SK-N-SH (cell line): ENCODE measurements at regions not wholly inside any gene's neighbourhood (a gene's known extent, or its start where the extent isn't known, plus 50 kb on each side); places are given as distances from the start of the nearest gene placed in this dataset.

Experiments
- CTCF ChIA-PET: fragments of 300-600, 350-600 bp; formaldehyde crosslinking; extraction: SDS; loops from one replicate; lab custom pipeline; 2021; lab: Yijun Ruan, JAX
- POLR2A ChIA-PET: fragments of 350-600 bp; sonication (Branson Sonifier 250); formaldehyde crosslinking; extraction: SDS; loops from one replicate; lab custom pipeline; 2020; ENCODE audit warnings: antibody characterized with exemption, inconsistent platforms; lab: Yijun Ruan, JAX
- DNase-seq: peaks from one replicate; pipeline ENCODE4 v3.0.0; 2012
- H2AFZ ChIP-seq: fragments of 200-600 bp; sonication (generic); 2 replicates; pipeline ENCODE4 v1.8.1; 2016; ENCODE audit warnings: antibody characterized with exemption, mild to moderate bottlenecking, low read depth
- H3F3A ChIP-seq: fragments of 200-600 bp; sonication (generic); replicated peaks from 2 replicates; pipeline ENCODE3; 2016; ENCODE audit warnings: antibody characterized with exemption, mild to moderate bottlenecking; ENCODE audit not compliant: insufficient read depth
- H3K27ac ChIP-seq, 2 experiments: fragments of 200-500 bp in 1 of 2; fragments of 200-600 bp in 1 of 2; sonication (Bioruptor generic) in 1 of 2; sonication (generic), shearing (Covaris generic) in 1 of 2; 2 replicates each; pipeline versions ENCODE4 v1.5.1 to v1.6.1; 2014 to 2016; ENCODE audit warnings: low read depth in 2 of 2, inconsistent platforms in 1 of 2, low read length in 1 of 2, mild to moderate bottlenecking in 1 of 2, mixed read lengths in 1 of 2
- H3K27me3 ChIP-seq: fragments of 200-600 bp; sonication (generic), shearing (Covaris generic); 2 replicates; pipeline ENCODE4 v1.6.1; 2016; ENCODE audit warnings: mixed run types; ENCODE audit not compliant: insufficient read depth
- H3K36me3 ChIP-seq, 2 experiments: fragments of 200-500 bp in 1 of 2; fragments of 200-600 bp in 1 of 2; sonication (Bioruptor generic) in 1 of 2; sonication (generic) in 1 of 2; replicated peaks in 1 of 2; 2 replicates each; pipeline versions ENCODE3 to v1.5.1; 2014 to 2016; ENCODE audit warnings: low read length in 1 of 2, mild to moderate bottlenecking in 1 of 2; ENCODE audit not compliant: insufficient read depth in 2 of 2, control insufficient read depth in 1 of 2
- H3K4me1 ChIP-seq, 2 experiments: fragments of 200-500 bp in 1 of 2; fragments of 200-600 bp in 1 of 2; sonication (Bioruptor generic) in 1 of 2; sonication (generic), shearing (Covaris generic) in 1 of 2; 2 replicates each; pipeline versions ENCODE4 v1.5.1 to v1.6.1; 2014 to 2016; ENCODE audit warnings: low read depth in 1 of 2, low read length in 1 of 2, mixed run types in 1 of 2; ENCODE audit not compliant: insufficient read depth in 2 of 2, control insufficient read depth in 1 of 2
- H3K4me2 ChIP-seq: fragments of 200-600 bp; sonication (generic), shearing (Covaris generic); 2 replicates; pipeline ENCODE4 v1.6.1; 2017; ENCODE audit warnings: mixed run types
- H3K4me3 ChIP-seq, 2 experiments: fragments of 200-500 bp in 1 of 2; fragments of 200-600 bp in 1 of 2; sonication (Bioruptor generic) in 1 of 2; sonication (generic), shearing (Covaris generic) in 1 of 2; 2 replicates each; pipeline versions ENCODE4 v1.5.1 to v1.8.1; 2014 to 2016; ENCODE audit warnings: low read depth in 2 of 2, inconsistent platforms in 1 of 2, low read length in 1 of 2, mild to moderate bottlenecking in 1 of 2, mixed read lengths in 1 of 2, moderate library complexity in 1 of 2
- H3K79me2 ChIP-seq: fragments of 200-600 bp; sonication (generic); 2 replicates; pipeline ENCODE4 v1.8.1; 2017; ENCODE audit warnings: mild to moderate bottlenecking; ENCODE audit not compliant: insufficient read depth
- H3K9ac ChIP-seq: fragments of 200-600 bp; sonication (generic); 2 replicates; pipeline ENCODE4 v1.6.1; 2017; ENCODE audit warnings: mixed run types
- H3K9me2 ChIP-seq: fragments of 200-600 bp; sonication (generic); 2 replicates; pipeline ENCODE4 v1.6.1; 2017; ENCODE audit warnings: mixed run types
- H3K9me3 ChIP-seq: fragments of 200-600 bp; sonication (generic); 2 replicates; pipeline ENCODE4 v1.6.1; 2017; ENCODE audit warnings: mixed run types, mild to moderate bottlenecking, moderate library complexity
- H4K20me1 ChIP-seq: fragments of 200-600 bp; sonication (generic); 2 replicates; pipeline ENCODE4 v1.6.1; 2017; ENCODE audit warnings: mild to moderate bottlenecking, mixed run types; ENCODE audit not compliant: insufficient read depth
- EZH2phosphoT487 ChIP-seq: fragments of 200-600 bp; sonication (generic); IDR thresholded peaks from 2 replicates; pipeline ENCODE4 v1.6.1; 2017; ENCODE audit warnings: low read depth, mixed run types, mild to moderate bottlenecking, antibody characterized with exemption, moderate library complexity, borderline replicate concordance
- FOSL2 ChIP-seq: IDR thresholded peaks from 2 replicates; pipeline ENCODE4 v1.4.0; 2012; ENCODE audit warnings: low read depth, mild to moderate bottlenecking, moderate library complexity, borderline replicate concordance
- MAX ChIP-seq: IDR thresholded peaks from 2 replicates; pipeline ENCODE4 v1.4.0; 2012; ENCODE audit warnings: low read depth
- POLR2AphosphoS5 ChIP-seq: IDR thresholded peaks from 2 replicates; pipeline ENCODE4 v1.6.1; 2012; ENCODE audit warnings: low read depth, low read length
- REST ChIP-seq: IDR thresholded peaks from 2 replicates; pipeline ENCODE4 v1.6.1; 2012; ENCODE audit warnings: mild to moderate bottlenecking, low read depth, low read length, moderate library complexity
- USF2 ChIP-seq: fragments of 150-350 bp; IDR thresholded peaks from 2 replicates; pipeline ENCODE4 v1.6.1; 2017; ENCODE audit warnings: antibody characterized with exemption, low read length, low read depth, borderline replicate concordance
- WGBS: methylation state at CpG from one replicate; pipeline ENCODE4 v1.1.6; 2017; ENCODE audit warnings: low lambda C conversion rate; 5-methylcytosine and 5-hydroxymethylcytosine counted together

GRCh38 chr15:77710206-77710605, 77.5 kb upstream of the LINGO1 start:
- no peak overlapping the region for H3K27ac ChIP-seq
- TF ChIP-seq MAX: no peak
- TF ChIP-seq USF2: no peak
- ChIA-PET CTCF (no interaction called here), POLR2A (no interaction called here)
- no peak overlapping the region for H3K4me3 ChIP-seq
- H3K4me1 ChIP-seq: no peaks in the 10 kb centered on the region
- 49% methylated on average over 7 of the region's 10 CpGs for WGBS
- 0 out of 2 replicates have a peak, but pooled peaks cover 1% of the 10 kb centered on the region for H3K27me3 ChIP-seq
- no peak overlapping the region for H2AFZ ChIP-seq
- no peak overlapping the region for H3K9ac ChIP-seq
- H4K20me1 ChIP-seq: no peaks in the 10 kb centered on the region
- H3K4me2 ChIP-seq: no peak overlapping the region
- H3K9me2 ChIP-seq: no peaks in the 10 kb centered on the region
- no peak for DNase-seq
- no peaks in the 10 kb centered on the region for H3K79me2 ChIP-seq
- no peaks in the 10 kb centered on the region for H3F3A ChIP-seq
- H3K36me3 ChIP-seq: no peaks in the 10 kb centered on the region
- no peaks in the 10 kb centered on the region for H3K9me3 ChIP-seq

- no peak for TF ChIP-seq POLR2AphosphoS5
- TF ChIP-seq REST: peak; percentile 89
- no peak for TF ChIP-seq FOSL2
- no peak for TF ChIP-seq EZH2phosphoT487
- Histone ChIP-seq H3K4me3 (no peak overlapping the region), H3K36me3 (no peaks in the 10 kb centered on the region), H3F3A (no peaks in the 10 kb centered on the region), H3K4me2 (no peak overlapping the region), H3K27me3 (no peaks in the 10 kb centered on the region), H4K20me1 (no peaks in the 10 kb centered on the region), H3K4me1 (no peaks in the 10 kb centered on the region), H3K9me2 (no peaks in the 10 kb centered on the region), H3K9ac (no peak overlapping the region), H3K79me2 (no peaks in the 10 kb centered on the region), H2AFZ (no peak overlapping the region), H3K27ac (no peak overlapping the region), H3K9me3 (no peaks in the 10 kb centered on the region)
- POLR2A ChIA-PET: no interaction called here
- CTCF ChIA-PET: interaction anchor here (0.6 kb wide), 1 partner anchor 58 kb away, joined by 3 read pairs; no protein-coding TSS in a partner anchor
- no peak for DNase-seq
- 63% methylated on average over 6 of the region's 10 CpGs for whole genome bisulfite sequencing
Observed at GRCh38 chr15:77709135-77709886, 76.6 kb upstream of the LINGO1 start.
